Kidney (tissue), 13 donors: ENCODE measurements at regions not wholly inside any gene's neighbourhood (a gene's known extent, or its start where the extent isn't known, plus 50 kb on each side); places are given as distances from the start of the nearest gene placed in this dataset.

Experiments used
- DNase-seq, 5 donors: peaks; one replicate each; pipeline ENCODE4 v3.0.0-alpha.2; 2013 to 2020
- FAIRE-seq: peaks from 2 replicates; lab custom pipeline; 2012; peaks lifted over from hg19 to GRCh38; lab: Jason Lieb, UNC
- H3K27ac ChIP-seq, 2 donors: one replicate each; pipeline ENCODE4 v1.7.0; 2013; ENCODE audit warnings: low read depth in 2 of 2, low read length in 2 of 2, inconsistent platforms in 1 of 2
- H3K27me3 ChIP-seq: one replicate; pipeline ENCODE4 v1.7.1; 2013; ENCODE audit warnings: low read length, inconsistent platforms; ENCODE audit not compliant: control insufficient read depth, insufficient read depth
- H3K36me3 ChIP-seq, 3 donors: one replicate each; pipeline versions ENCODE4 v1.7.0 to v1.7.1; 2013; ENCODE audit warnings: low read length in 3 of 3, control low read depth in 1 of 3, inconsistent platforms in 1 of 3; ENCODE audit not compliant: insufficient read depth in 3 of 3, control insufficient read depth in 2 of 3
- H3K4me1 ChIP-seq, 3 donors: one replicate each; pipeline versions ENCODE4 v1.7.0 to v1.7.1; 2013; ENCODE audit warnings: low read length in 3 of 3, inconsistent platforms in 1 of 3, low read depth in 1 of 3; ENCODE audit not compliant: control insufficient read depth in 2 of 3, insufficient read depth in 2 of 3
- H3K4me3 ChIP-seq, 3 donors: one replicate each; pipeline versions ENCODE4 v1.7.0 to v1.8.1; 2013; ENCODE audit warnings: low read length in 3 of 3, control low read depth in 1 of 3, inconsistent platforms in 1 of 3
- H3K9ac ChIP-seq, 3 donors: one replicate each; pipeline versions ENCODE4 v1.7.0 to v1.7.1; 2013; ENCODE audit warnings: low read length in 3 of 3, control low read depth in 1 of 3, inconsistent platforms in 1 of 3
- H3K9me3 ChIP-seq, 3 donors: one replicate each; pipeline versions ENCODE4 v1.7.0 to v1.7.1; 2013; ENCODE audit warnings: low read length in 3 of 3, control low read depth in 1 of 3, inconsistent platforms in 1 of 3; ENCODE audit not compliant: control insufficient read depth in 2 of 3, insufficient read depth in 1 of 3
- CTCF ChIP-seq: IDR thresholded peaks from 3 replicates; pipeline ENCODE4 v1.5.1; 2012; ENCODE audit warnings: mild to moderate bottlenecking, moderate library complexity, borderline replicate concordance; ENCODE audit not compliant: insufficient read depth; ENCODE audit errors: extremely low read depth
- intact Hi-C: fragments of 100-400 bp; cut with DNase I; formaldehyde crosslinking; loops from one replicate; pipeline ENCODE4 v1.11.1; 2022
- donor health status: control.
- donor health status: control.
- donor health status: control.
- donor health status: control.
- donor health status: control.
- donor health status: DM: yes; HTN: yes; CAD: no.
- donor health status: Normal renal cell carcinoma (clear cell type).

GRCh38 chr2:7982054-7982453, 699.8 kb upstream of the ID2 start:
- no peak for DNase-seq
- Histone ChIP-seq H3K36me3 (no peaks in the 10 kb centered on the region), H3K27me3 (no peaks in the 10 kb centered on the region), H3K9me3 (peaks cover 0 to 4% (median 0%) of the 10 kb centered on the region in 3 donors), H3K4me3 (no peak overlapping the region), H3K9ac (no peak overlapping the region), H3K4me1 (no peaks in the 10 kb centered on the region), H3K27ac (no peak overlapping the region)
- no peak for FAIRE-seq
- no peak for TF ChIP-seq CTCF
- intact Hi-C loops: no loop called here

- Histone ChIP-seq H3K36me3 (no peaks in the 10 kb centered on the region), H3K27me3 (no peaks in the 10 kb centered on the region), H3K9ac (no peak overlapping the region), H3K4me1 (no peaks in the 10 kb centered on the region), H3K27ac (no peak overlapping the region), H3K9me3 (peaks cover 0 to 4% (median 0%) of the 10 kb centered on the region in 3 donors), H3K4me3 (no peak overlapping the region)
- DNase-seq: no peak
- no peak for FAIRE-seq
- no peak for TF ChIP-seq CTCF
- intact Hi-C loops: no loop called here
Measured at GRCh38 chr2:7983451-7983850, 698.4 kb upstream of the ID2 start.

- Histone ChIP-seq H3K4me3 (no peak overlapping the region), H3K27ac (no peak overlapping the region), H3K9me3 (peaks cover 0 to 4% (median 0%) of the 10 kb centered on the region in 3 donors), H3K4me1 (no peaks in the 10 kb centered on the region), H3K9ac (no peak overlapping the region), H3K27me3 (no peaks in the 10 kb centered on the region), H3K36me3 (no peaks in the 10 kb centered on the region)
- no peak for TF ChIP-seq CTCF
- intact Hi-C loops: no loop called here
- no peak for DNase-seq
- FAIRE-seq: no peak
Measured at GRCh38 chr2:7983912-7984311, 697.9 kb upstream of the ID2 start.

- Histone ChIP-seq H3K9ac (no peak overlapping the region), H3K9me3 (peaks cover 0 to 4% (median 0%) of the 10 kb centered on the region in 3 donors), H3K4me3 (no peak overlapping the region), H3K27ac (no peak overlapping the region), H3K36me3 (no peaks in the 10 kb centered on the region), H3K27me3 (no peaks in the 10 kb centered on the region), H3K4me1 (no peaks in the 10 kb centered on the region)
- TF ChIP-seq CTCF: no peak
- no peak for FAIRE-seq
- DNase-seq: no peak
- intact Hi-C loops: no loop called here
Measured at GRCh38 chr2:7984693-7985353, 697.0 kb upstream of the ID2 start.
